ENCODE measurements at regions not wholly inside any gene's neighbourhood (a gene's known extent, or its start where the extent isn't known, plus 50 kb on each side); places are given as distances from the start of the nearest gene placed in this dataset.

DNA sequence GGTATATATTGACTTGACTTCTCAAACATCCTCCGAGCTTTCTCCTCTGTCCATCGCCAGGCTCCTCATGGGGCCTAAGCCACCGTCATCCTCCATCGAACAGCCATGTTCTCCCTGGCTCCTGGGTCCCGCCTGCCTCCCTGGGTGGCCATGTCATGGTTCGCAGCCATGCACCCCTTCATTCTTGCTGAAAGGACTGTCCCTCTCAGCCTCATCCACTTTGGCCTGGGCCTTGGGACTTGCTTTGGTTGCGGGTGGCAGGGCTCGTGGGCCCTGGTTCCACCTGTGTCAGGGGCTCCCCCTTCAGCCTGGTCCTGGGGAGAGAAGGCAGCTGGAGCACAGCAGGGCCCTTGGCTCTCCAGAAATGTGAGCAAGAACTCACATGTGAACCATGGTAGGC is 183.8 kb downstream of the KATNAL1 start:
- TF ChIP-seq TAF1 (IDR thresholded peaks at IDR 0.05; ENCODE audit: low read depth) (no peak), CEBPB (IDR thresholded peaks at IDR 0.05) (no peak), TCF12 (IDR thresholded peaks at IDR 0.05; ENCODE audit: low read depth) (no peak), FOXM1 (IDR thresholded peaks at IDR 0.05; ENCODE audit: borderline replicate concordance, low read depth) (no peak), RAD21 (IDR thresholded peaks at IDR 0.05; ENCODE audit: low read depth) (no peak), EP300 (IDR thresholded peaks at IDR 0.05; ENCODE audit: borderline replicate concordance) (no peak)
- TF ChIP-seq, protein P1, sequence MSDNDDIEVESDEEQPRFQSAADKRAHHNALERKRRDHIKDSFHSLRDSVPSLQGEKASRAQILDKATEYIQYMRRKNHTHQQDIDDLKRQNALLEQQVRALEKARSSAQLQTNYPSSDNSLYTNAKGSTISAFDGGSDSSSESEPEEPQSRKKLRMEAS (IDR thresholded peaks at IDR 0.05) = no peak
- TF ChIP-seq, protein P2, sequence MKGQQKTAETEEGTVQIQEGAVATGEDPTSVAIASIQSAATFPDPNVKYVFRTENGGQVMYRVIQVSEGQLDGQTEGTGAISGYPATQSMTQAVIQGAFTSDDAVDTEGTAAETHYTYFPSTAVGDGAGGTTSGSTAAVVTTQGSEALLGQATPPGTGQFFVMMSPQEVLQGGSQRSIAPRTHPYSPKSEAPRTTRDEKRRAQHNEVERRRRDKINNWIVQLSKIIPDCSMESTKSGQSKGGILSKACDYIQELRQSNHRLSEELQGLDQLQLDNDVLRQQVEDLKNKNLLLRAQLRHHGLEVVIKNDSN (IDR thresholded peaks at IDR 0.05) = no peak

DNA sequence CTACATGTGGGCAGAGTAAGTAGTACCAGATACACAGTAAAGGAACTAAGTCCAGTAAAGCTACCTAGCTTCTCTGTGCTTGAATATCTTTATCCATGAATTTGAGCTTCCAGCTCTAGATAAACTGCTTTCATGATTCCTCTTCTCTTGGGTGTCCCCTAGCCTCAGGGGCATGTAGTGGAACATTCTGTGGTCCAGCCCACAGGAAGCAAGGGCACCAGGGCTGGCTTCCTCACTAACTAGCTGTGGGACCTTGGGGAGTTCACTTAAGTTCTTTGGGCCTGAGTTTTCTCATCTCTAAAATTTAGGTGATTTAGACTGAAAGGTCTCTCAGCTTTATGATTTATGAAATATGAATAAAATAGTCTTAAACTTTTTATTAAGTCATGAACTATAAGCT is 185.7 kb downstream of the KATNAL1 start:
- TF ChIP-seq TCF12 (IDR thresholded peaks at IDR 0.05; ENCODE audit: low read depth) = no peak
- TF ChIP-seq FOXM1 (IDR thresholded peaks at IDR 0.05; ENCODE audit: borderline replicate concordance, low read depth) = no peak
- TF ChIP-seq, protein P2 (IDR thresholded peaks at IDR 0.05) = no peak
- TF ChIP-seq CREB1 (IDR thresholded peaks at IDR 0.05; ENCODE audit: low read depth) = no peak
- TF ChIP-seq EP300 (IDR thresholded peaks at IDR 0.05; ENCODE audit: borderline replicate concordance) = no peak
- TF ChIP-seq EGR1 (IDR thresholded peaks at IDR 0.05) = no peak
- TF ChIP-seq ZBTB7A (IDR thresholded peaks at IDR 0.05; ENCODE audit: low read depth) = no peak
- no peak for TF ChIP-seq CEBPB (IDR thresholded peaks at IDR 0.05)
- no peak for TF ChIP-seq TEAD4 (IDR thresholded peaks at IDR 0.05)
- TF ChIP-seq, protein P3, sequence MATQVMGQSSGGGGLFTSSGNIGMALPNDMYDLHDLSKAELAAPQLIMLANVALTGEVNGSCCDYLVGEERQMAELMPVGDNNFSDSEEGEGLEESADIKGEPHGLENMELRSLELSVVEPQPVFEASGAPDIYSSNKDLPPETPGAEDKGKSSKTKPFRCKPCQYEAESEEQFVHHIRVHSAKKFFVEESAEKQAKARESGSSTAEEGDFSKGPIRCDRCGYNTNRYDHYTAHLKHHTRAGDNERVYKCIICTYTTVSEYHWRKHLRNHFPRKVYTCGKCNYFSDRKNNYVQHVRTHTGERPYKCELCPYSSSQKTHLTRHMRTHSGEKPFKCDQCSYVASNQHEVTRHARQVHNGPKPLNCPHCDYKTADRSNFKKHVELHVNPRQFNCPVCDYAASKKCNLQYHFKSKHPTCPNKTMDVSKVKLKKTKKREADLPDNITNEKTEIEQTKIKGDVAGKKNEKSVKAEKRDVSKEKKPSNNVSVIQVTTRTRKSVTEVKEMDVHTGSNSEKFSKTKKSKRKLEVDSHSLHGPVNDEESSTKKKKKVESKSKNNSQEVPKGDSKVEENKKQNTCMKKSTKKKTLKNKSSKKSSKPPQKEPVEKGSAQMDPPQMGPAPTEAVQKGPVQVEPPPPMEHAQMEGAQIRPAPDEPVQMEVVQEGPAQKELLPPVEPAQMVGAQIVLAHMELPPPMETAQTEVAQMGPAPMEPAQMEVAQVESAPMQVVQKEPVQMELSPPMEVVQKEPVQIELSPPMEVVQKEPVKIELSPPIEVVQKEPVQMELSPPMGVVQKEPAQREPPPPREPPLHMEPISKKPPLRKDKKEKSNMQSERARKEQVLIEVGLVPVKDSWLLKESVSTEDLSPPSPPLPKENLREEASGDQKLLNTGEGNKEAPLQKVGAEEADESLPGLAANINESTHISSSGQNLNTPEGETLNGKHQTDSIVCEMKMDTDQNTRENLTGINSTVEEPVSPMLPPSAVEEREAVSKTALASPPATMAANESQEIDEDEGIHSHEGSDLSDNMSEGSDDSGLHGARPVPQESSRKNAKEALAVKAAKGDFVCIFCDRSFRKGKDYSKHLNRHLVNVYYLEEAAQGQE (IDR thresholded peaks at IDR 0.05; ENCODE audit: low read depth) = no peak
- TF ChIP-seq, protein P1 (IDR thresholded peaks at IDR 0.05) = no peak
- no peak for TF ChIP-seq RAD21 (IDR thresholded peaks at IDR 0.05; ENCODE audit: low read depth)
- no peak for TF ChIP-seq YY1 (IDR thresholded peaks at IDR 0.05; ENCODE audit: low read depth)
- no peak for TF ChIP-seq TAF1 (IDR thresholded peaks at IDR 0.05; ENCODE audit: low read depth)
- no peak for TF ChIP-seq NFIC (IDR thresholded peaks at IDR 0.05)

DNA sequence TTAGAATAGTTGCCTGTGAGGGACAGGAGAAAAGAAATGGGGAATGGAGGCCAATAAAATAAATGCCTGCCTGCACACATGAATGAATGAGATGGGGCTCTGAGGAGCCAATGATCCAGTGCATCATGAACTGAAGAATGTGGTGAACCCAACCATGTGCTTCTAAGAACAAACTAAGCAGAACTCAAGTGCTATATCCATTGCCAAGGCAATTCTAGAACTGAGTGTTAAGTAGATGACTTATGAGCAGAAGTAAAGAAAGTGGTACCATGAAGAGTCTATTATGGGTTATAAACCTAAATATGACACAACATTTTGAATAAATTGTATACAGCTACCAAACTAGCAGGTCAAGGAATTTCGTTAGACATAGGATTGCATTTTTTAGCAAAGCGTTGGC is 186.1 kb downstream of the KATNAL1 start:
- no peak for TF ChIP-seq EP300 (IDR thresholded peaks at IDR 0.05; ENCODE audit: borderline replicate concordance)
- TF ChIP-seq CEBPB (IDR thresholded peaks at IDR 0.05) = no peak
- no peak for TF ChIP-seq NFIC (IDR thresholded peaks at IDR 0.05)
- TF ChIP-seq, protein P3 (IDR thresholded peaks at IDR 0.05; ENCODE audit: low read depth) = no peak
- TF ChIP-seq, protein P2 (IDR thresholded peaks at IDR 0.05) = no peak
- TF ChIP-seq CREB1 (IDR thresholded peaks at IDR 0.05; ENCODE audit: low read depth) = no peak
- no peak for TF ChIP-seq TAF1 (IDR thresholded peaks at IDR 0.05; ENCODE audit: low read depth)
- no peak for TF ChIP-seq YY1 (IDR thresholded peaks at IDR 0.05; ENCODE audit: low read depth)
- TF ChIP-seq RAD21 (IDR thresholded peaks at IDR 0.05; ENCODE audit: low read depth) = no peak
- no peak for TF ChIP-seq ZBTB7A (IDR thresholded peaks at IDR 0.05; ENCODE audit: low read depth)
- no peak for TF ChIP-seq TCF12 (IDR thresholded peaks at IDR 0.05; ENCODE audit: low read depth)
- TF ChIP-seq EGR1 (IDR thresholded peaks at IDR 0.05) = no peak
- no peak for TF ChIP-seq FOXM1 (IDR thresholded peaks at IDR 0.05; ENCODE audit: borderline replicate concordance, low read depth)

DNA sequence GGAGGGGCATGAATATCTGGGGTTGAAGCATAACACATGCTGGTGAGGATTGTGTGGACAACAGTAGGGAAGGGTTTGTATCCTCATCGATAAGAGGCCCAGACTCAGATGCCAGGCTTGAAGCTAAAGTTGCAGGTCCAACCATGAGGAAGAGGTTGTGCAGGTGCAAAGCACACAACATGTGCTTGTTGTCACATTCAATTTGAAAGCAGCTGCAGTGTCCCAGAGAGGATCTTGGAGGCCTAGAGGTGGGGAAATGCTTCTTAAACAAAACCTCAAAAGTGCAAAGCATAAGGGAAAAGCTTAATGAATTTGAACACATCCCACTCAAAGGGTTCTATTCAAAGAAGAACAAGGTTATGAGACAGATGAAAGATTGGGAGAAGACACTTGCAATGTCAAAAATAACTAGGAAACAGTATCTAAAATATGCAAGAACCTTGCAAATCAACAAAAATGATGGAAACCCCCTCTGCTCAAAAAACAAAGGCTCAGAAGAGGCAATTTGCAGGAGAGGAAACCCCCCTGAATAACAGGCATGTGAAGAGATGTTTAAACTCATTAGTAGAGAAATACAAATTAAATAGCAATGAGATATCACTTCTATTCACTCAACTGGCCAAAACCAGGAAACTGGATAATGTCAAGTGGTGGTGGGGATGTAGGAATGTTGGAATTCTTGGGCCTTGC is 187.1 kb downstream of the KATNAL1 start:
- TF ChIP-seq YY1 (IDR thresholded peaks at IDR 0.05; ENCODE audit: low read depth) = no peak
- no peak for TF ChIP-seq EP300 (IDR thresholded peaks at IDR 0.05; ENCODE audit: borderline replicate concordance)
- TF ChIP-seq TAF1 (IDR thresholded peaks at IDR 0.05; ENCODE audit: low read depth) = no peak
- TF ChIP-seq CEBPB (IDR thresholded peaks at IDR 0.05) = no peak
- TF ChIP-seq ZBTB7A (IDR thresholded peaks at IDR 0.05; ENCODE audit: low read depth) = no peak
- no peak for TF ChIP-seq EGR1 (IDR thresholded peaks at IDR 0.05)
- no peak for TF ChIP-seq RAD21 (IDR thresholded peaks at IDR 0.05; ENCODE audit: low read depth)
- TF ChIP-seq, protein P3 (IDR thresholded peaks at IDR 0.05; ENCODE audit: low read depth) = no peak
- no peak for TF ChIP-seq CREB1 (IDR thresholded peaks at IDR 0.05; ENCODE audit: low read depth)
- TF ChIP-seq FOXM1 (IDR thresholded peaks at IDR 0.05; ENCODE audit: borderline replicate concordance, low read depth) = no peak
- TF ChIP-seq NFIC (IDR thresholded peaks at IDR 0.05) = no peak
- TF ChIP-seq TCF12 (IDR thresholded peaks at IDR 0.05; ENCODE audit: low read depth) = no peak
- TF ChIP-seq, protein P2 (IDR thresholded peaks at IDR 0.05) = no peak

Measured in Ishikawa (cell line).